SU-DHL-6 (cell line): ENCODE measurements at regions not wholly inside any gene's neighbourhood (a gene's known extent, or its start where the extent isn't known, plus 50 kb on each side); places are given as distances from the start of the nearest gene placed in this dataset.

Source experiments
- H2AFZ ChIP-seq: fragments of 200-600 bp; sonication (generic); 2 replicates; pipeline ENCODE4 v1.6.1; 2014; ENCODE audit warnings: low read depth, mild to moderate bottlenecking, moderate library complexity, mixed read lengths, antibody characterized with exemption, low read length; ENCODE audit not compliant: severe bottlenecking
- H3F3A ChIP-seq: fragments of 200-600 bp; shearing (Covaris generic); 2 replicates; pipeline ENCODE4 v1.6.0; 2016; ENCODE audit warnings: antibody characterized with exemption, mild to moderate bottlenecking; ENCODE audit not compliant: insufficient read depth
- H3K27ac ChIP-seq: fragments of 200-600 bp; sonication (generic); 2 replicates; pipeline ENCODE4 v1.5.1; 2016; ENCODE audit warnings: low read depth, mild to moderate bottlenecking, low read length, moderate library complexity, mixed read lengths
- H3K27me3 ChIP-seq: fragments of 200-600 bp; sonication (generic), shearing (Covaris generic); 2 replicates; pipeline ENCODE4 v1.6.0; 2014; ENCODE audit warnings: mild to moderate bottlenecking, low read length
- H3K36me3 ChIP-seq: fragments of 200-600 bp; sonication (generic); 2 replicates; pipeline ENCODE4 v1.6.1; 2014; ENCODE audit warnings: mild to moderate bottlenecking, low read length, mixed read lengths
- H3K4me2 ChIP-seq: fragments of 300-600, 200-600 bp; shearing (Covaris generic), sonication (generic); 2 replicates; pipeline ENCODE4 v1.6.0; 2014; ENCODE audit warnings: low read length, low read depth, mild to moderate bottlenecking; ENCODE audit not compliant: poor library complexity, severe bottlenecking
- H3K4me3 ChIP-seq: fragments of 200-600 bp; sonication (generic); 2 replicates; pipeline ENCODE4 v1.5.1; 2014; ENCODE audit warnings: antibody characterized with exemption, low read length, mild to moderate bottlenecking, mixed read lengths; ENCODE audit not compliant: insufficient read depth, poor library complexity, severe bottlenecking
- H3K79me2 ChIP-seq: fragments of 200-600 bp; sonication (generic); 2 replicates; pipeline ENCODE4 v1.6.1; 2014; ENCODE audit warnings: mild to moderate bottlenecking, low read length, moderate library complexity; ENCODE audit not compliant: insufficient read depth
- H3K9ac ChIP-seq: fragments of 200-600 bp; sonication (generic); 2 replicates; pipeline ENCODE4 v1.7.0; 2014; ENCODE audit warnings: mild to moderate bottlenecking, low read length
- H3K9me2 ChIP-seq: fragments of 200-600 bp; sonication (generic); replicated peaks from 2 replicates; pipeline ENCODE4 v1.6.1; 2014; ENCODE audit warnings: low read length; ENCODE audit not compliant: insufficient read depth
- H3K9me3 ChIP-seq: fragments of 200-600 bp; sonication (generic); 2 replicates; pipeline ENCODE4 v1.6.1; 2014; ENCODE audit warnings: low read length, mixed read lengths; ENCODE audit not compliant: insufficient read depth
- H4K20me1 ChIP-seq: fragments of 200-600 bp; sonication (generic); 2 replicates; pipeline ENCODE4 v1.6.1; 2014; ENCODE audit warnings: low read depth, mild to moderate bottlenecking, antibody characterized with exemption, low read length, moderate library complexity, mixed read lengths
- CTCF ChIP-seq: fragments of 200-600 bp; sonication (generic); IDR thresholded peaks from one replicate; pipeline ENCODE4 v1.5.1; 2017; ENCODE audit warnings: antibody characterized with exemption, mild to moderate bottlenecking, low read length, moderate library complexity; ENCODE audit not compliant: insufficient read depth, poor library complexity, severe bottlenecking
- EZH2phosphoT487 ChIP-seq: fragments of 200-600 bp; sonication (generic), shearing (Covaris generic); conservative IDR thresholded peaks from 2 replicates; pipeline ENCODE4 v1.6.1; 2018; ENCODE audit warnings: mild to moderate bottlenecking, antibody characterized with exemption, low read length, moderate library complexity, mixed read lengths

GRCh38 chr20:40856653-40857052, 167.6 kb upstream of the MAFB start:
- Histone ChIP-seq H3K9me3 (no peaks in the 10 kb centered on the region), H3K9ac (no peak overlapping the region), H4K20me1 (no peaks in the 10 kb centered on the region), H3F3A (no peaks in the 10 kb centered on the region), H3K4me3 (no peak overlapping the region), H3K27me3 (no peaks in the 10 kb centered on the region), H3K27ac (no peak overlapping the region), H3K36me3 (no peaks in the 10 kb centered on the region), H3K4me2 (no peak overlapping the region), H3K79me2 (no peaks in the 10 kb centered on the region), H2AFZ (no peak overlapping the region), H3K9me2 (no peaks in the 10 kb centered on the region)
- TF ChIP-seq EZH2phosphoT487 (no peak), CTCF (no peak)

GRCh38 chr20:40860487-40860902, 168.1 kb upstream of the TOP1 start:
- H3K79me2 ChIP-seq, result no peaks in the 10 kb centered on the region
- no peaks in the 10 kb centered on the region for H3K36me3 ChIP-seq
- H2AFZ ChIP-seq, result no peak overlapping the region
- no peaks in the 10 kb centered on the region for H3K9me3 ChIP-seq
- TF ChIP-seq CTCF (no peak), EZH2phosphoT487 (no peak)
- no peak overlapping the region for H3K4me3 ChIP-seq
- H3K27me3 ChIP-seq, result no peaks in the 10 kb centered on the region
- no peaks in the 10 kb centered on the region for H4K20me1 ChIP-seq
- H3F3A ChIP-seq, result no peaks in the 10 kb centered on the region
- H3K27ac ChIP-seq, result no peak overlapping the region
- H3K9ac ChIP-seq, result no peak overlapping the region
- no peak overlapping the region for H3K4me2 ChIP-seq
- no peaks in the 10 kb centered on the region for H3K9me2 ChIP-seq

GRCh38 chr20:40861427-40862008, 167.1 kb upstream of the TOP1 start:
- Histone ChIP-seq H3K4me3 (no peak overlapping the region), H4K20me1 (no peaks in the 10 kb centered on the region), H3K4me2 (no peak overlapping the region)

More at GRCh38 chr20:40861427-40862008, 167.1 kb upstream of the TOP1 start:
- Histone ChIP-seq H3F3A (no peaks in the 10 kb centered on the region), H3K27me3 (no peaks in the 10 kb centered on the region), H3K9me2 (no peaks in the 10 kb centered on the region), H3K9me3 (no peaks in the 10 kb centered on the region), H2AFZ (no peak overlapping the region), H3K27ac (no peak overlapping the region), H3K36me3 (no peaks in the 10 kb centered on the region), H3K79me2 (no peaks in the 10 kb centered on the region), H3K9ac (no peak overlapping the region)
- TF ChIP-seq CTCF, result no peak
- TF ChIP-seq EZH2phosphoT487, result no peak
